ENCODE measurements at regions not wholly inside any gene's neighbourhood (a gene's known extent, or its start where the extent isn't known, plus 50 kb on each side); places are given as distances from the start of the nearest gene placed in this dataset.
A peak's percentile ranks its signal among the peaks of the same experiment; 100 is the strongest.

GRCh38 chr13:90958866-90959265 is 388.6 kb upstream of the MIR17HG start:
- no TSS peak for BruUV-seq (replicated peaks)
- CTCF ChIA-PET (ENCODE audit: low intra/inter-chr PET ratio) = no interaction called here

More at GRCh38 chr13:90958866-90959265, 388.6 kb upstream of the MIR17HG start:
- TF ChIP-seq SMARCE1 (IDR thresholded peaks at IDR 0.05) (no peak), U2AF1 (optimal IDR thresholded peaks at IDR 0.05; ENCODE audit: low read depth, low read length) (peak; percentile 42), CREB5 (CRISPR knock-in tag; IDR thresholded peaks at IDR 0.05) (no peak), SREBF2 (CRISPR knock-in tag; IDR thresholded peaks at IDR 0.05) (no peak), EP400 (IDR thresholded peaks at IDR 0.05) (no peak), CEBPB (tag; IDR thresholded peaks at IDR 0.05) (peak; percentile 54; the same call in 1 of the 2 replicates), SRSF1 (IDR thresholded peaks at IDR 0.05; ENCODE audit: low read depth, low read length) (peak; percentile 29; the same call in 1 of the 2 replicates)
- in situ Hi-C loops (cut with MboI) (no loop called here), intact Hi-C loops (cut with micrococcal nuclease) (no loop called here)
- Histone ChIP-seq H3K27ac (ENCODE audit: extremely low read depth, low read depth, low read length) (no peak overlapping the region), H3K4me3 (no peak overlapping the region), H4K20me1 (replicated peaks; ENCODE audit: control insufficient read depth, insufficient read depth, low read length) (no peaks in the 10 kb centered on the region), H3K4me2 (ENCODE audit: insufficient read depth, low read length) (no peak overlapping the region), H3K79me2 (ENCODE audit: control insufficient read depth, insufficient read depth, low read length) (no peaks in the 10 kb centered on the region), H3K9me3 (replicated peaks; ENCODE audit: control insufficient read depth, insufficient read depth, low read depth, low read length) (0 out of 2 replicates have a peak, but pooled peaks cover 2% of the 10 kb centered on the region), H3K4me1 (replicated peaks in 1 of 2; ENCODE audit: control insufficient read depth in 2 of 2, insufficient read depth in 2 of 2, low read length in 2 of 2) (no peaks in the 10 kb centered on the region), H3K36me3 (ENCODE audit: control insufficient read depth, insufficient read depth, low read length) (no peaks in the 10 kb centered on the region), H2AFZ (ENCODE audit: low read depth, low read length) (no peak overlapping the region), H3K9me1 (ENCODE audit: control insufficient read depth, insufficient read depth, low read length) (no peaks in the 10 kb centered on the region), H3K9ac (ENCODE audit: insufficient read depth in 1 of 2, low read depth in 2 of 2, low read length in 2 of 2) (no peak overlapping the region), H3K27me3 (ENCODE audit: control insufficient read depth in 2 of 2, insufficient read depth in 2 of 2, low read length in 2 of 2) (no peaks in the 10 kb centered on the region)
- ATAC-seq (no peak), FAIRE-seq (no peak), DNase-seq (ENCODE audit: extremely low read depth in 1 of 4, low spot score in 3 of 4) (no peak)
- under 1% methylated on average over 2 of the region's 2 CpGs for WGBS (ENCODE audit: insufficient coverage, low coverage, missing lambda C conversion rate)
- POLR2A ChIA-PET = no interaction called here

All from K562 (cell line).